Testis (tissue), 2 donors: ENCODE measurements at regions not wholly inside any gene's neighbourhood (a gene's known extent, or its start where the extent isn't known, plus 50 kb on each side); places are given as distances from the start of the nearest gene placed in this dataset.

ENCODE experiments used
- POLR2A ChIP-seq: fragments of 450-650 bp; IDR thresholded peaks from one replicate; pipeline ENCODE4 v1.6.1; 2017; ENCODE audit warnings: antibody characterized with exemption, mild to moderate bottlenecking, moderate library complexity
- TF ChIP-seq, protein P1 (sequence below), 3 experiments: fragments of 450-650 bp in 2 of 3; fragments of 200-600 bp in 1 of 3; sonication (generic) in 1 of 3; IDR thresholded peaks; one replicate each; pipeline ENCODE4 v1.5.1; 2016 to 2019; ENCODE audit warnings: antibody characterized with exemption in 3 of 3, mild to moderate bottlenecking in 2 of 3, moderate library complexity in 1 of 3

DNA sequence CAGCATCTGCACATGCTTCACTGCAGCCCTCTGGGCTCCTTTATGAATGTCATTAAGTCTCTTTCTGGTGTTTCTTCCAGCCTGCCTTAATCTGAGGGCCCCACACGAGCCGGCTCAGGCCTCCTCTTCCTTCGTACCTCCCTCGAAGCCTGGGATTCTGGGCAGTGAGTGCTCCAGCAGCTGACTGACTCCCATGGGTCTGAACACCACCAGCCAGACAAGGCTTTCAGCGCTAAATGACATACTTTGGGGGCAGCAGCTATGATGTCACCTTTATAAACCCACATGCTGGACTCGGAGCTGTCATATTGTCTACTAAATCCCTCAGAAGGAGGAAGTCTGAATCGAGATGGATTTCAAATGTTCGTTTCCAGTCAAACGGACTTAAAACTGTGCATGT lies 127.1 kb downstream of the TRIM29 start:
- TF ChIP-seq, protein P1, sequence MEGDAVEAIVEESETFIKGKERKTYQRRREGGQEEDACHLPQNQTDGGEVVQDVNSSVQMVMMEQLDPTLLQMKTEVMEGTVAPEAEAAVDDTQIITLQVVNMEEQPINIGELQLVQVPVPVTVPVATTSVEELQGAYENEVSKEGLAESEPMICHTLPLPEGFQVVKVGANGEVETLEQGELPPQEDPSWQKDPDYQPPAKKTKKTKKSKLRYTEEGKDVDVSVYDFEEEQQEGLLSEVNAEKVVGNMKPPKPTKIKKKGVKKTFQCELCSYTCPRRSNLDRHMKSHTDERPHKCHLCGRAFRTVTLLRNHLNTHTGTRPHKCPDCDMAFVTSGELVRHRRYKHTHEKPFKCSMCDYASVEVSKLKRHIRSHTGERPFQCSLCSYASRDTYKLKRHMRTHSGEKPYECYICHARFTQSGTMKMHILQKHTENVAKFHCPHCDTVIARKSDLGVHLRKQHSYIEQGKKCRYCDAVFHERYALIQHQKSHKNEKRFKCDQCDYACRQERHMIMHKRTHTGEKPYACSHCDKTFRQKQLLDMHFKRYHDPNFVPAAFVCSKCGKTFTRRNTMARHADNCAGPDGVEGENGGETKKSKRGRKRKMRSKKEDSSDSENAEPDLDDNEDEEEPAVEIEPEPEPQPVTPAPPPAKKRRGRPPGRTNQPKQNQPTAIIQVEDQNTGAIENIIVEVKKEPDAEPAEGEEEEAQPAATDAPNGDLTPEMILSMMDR (IDR thresholded peaks at IDR 0.05), result no peak
- no peak for TF ChIP-seq POLR2A
